HepG2 (cell line): ENCODE measurements at regions not wholly inside any gene's neighbourhood (a gene's known extent, or its start where the extent isn't known, plus 50 kb on each side); places are given as distances from the start of the nearest gene placed in this dataset.

Source experiments
- ATAC-seq: fragments of 200-7000 bp; cut with Tn5 transposase; 3 replicates; pipeline ENCODE4 v1.9.1; 2020; ENCODE audit warnings: mild to moderate bottlenecking, moderate library complexity
- BruUV-seq: library from RNA; stranded (reverse); fragments of 400-500 nt; replicated peaks from 2 replicates; lab custom pipeline; 2021; lab: Mats Ljungman, UMichigan
- CTCF ChIA-PET: fragments of 300-600 bp; formaldehyde crosslinking; extraction: SDS; loops from one replicate; lab custom pipeline; 2021; ENCODE audit warnings: low total read pairs, inconsistent platforms, low intra/inter-chr PET ratio; lab: Yijun Ruan, JAX
- POLR2A ChIA-PET: fragments of 350-600 bp; sonication (Branson Sonifier 250); formaldehyde crosslinking; loops from one replicate; lab custom pipeline; 2020; ENCODE audit warnings: antibody characterized with exemption, inconsistent platforms; lab: Yijun Ruan, JAX
- DNase-seq: peaks from one replicate; pipeline ENCODE4 v3.0.0-alpha.2; 2015; ENCODE audit warnings: low spot score
- FAIRE-seq: peaks from 3 replicates; lab custom pipeline; 2011; peaks lifted over from hg19 to GRCh38; lab: Jason Lieb, UNC
- H2AFZ ChIP-seq: one replicate; pipeline ENCODE4 v1.6.1; 2011; ENCODE audit warnings: low read length, inconsistent platforms
- H3K27ac ChIP-seq: fragments of 300-600 bp; 3 replicates; pipeline ENCODE4 v1.8.0; 2011; ENCODE audit warnings: mixed run types, mild to moderate bottlenecking, mixed read lengths, low read length, inconsistent platforms; ENCODE audit not compliant: insufficient read depth; ENCODE audit errors: extremely low read length
- H3K27me3 ChIP-seq, 2 experiments: fragments of 200-600 bp in 1 of 2; 2 replicates in 1 of 2; 3 replicates in 1 of 2; pipeline versions ENCODE4 v1.6.0 to v1.8.0; 2011; ENCODE audit warnings: low read length in 2 of 2, mild to moderate bottlenecking in 2 of 2, moderate library complexity in 2 of 2, inconsistent platforms in 1 of 2; ENCODE audit not compliant: insufficient read depth in 2 of 2, control insufficient read depth in 1 of 2
- H3K36me3 ChIP-seq, 2 experiments: fragments of 200-600 bp in 1 of 2; replicated peaks in 1 of 2; 2 replicates in 1 of 2; 3 replicates in 1 of 2; pipeline versions ENCODE4 v1.5.1 to v1.8.0; 2011; ENCODE audit warnings: low read length in 2 of 2, inconsistent platforms in 1 of 2; ENCODE audit not compliant: insufficient read depth in 2 of 2, control insufficient read depth in 1 of 2
- H3K4me1 ChIP-seq: 2 replicates; pipeline ENCODE4 v1.5.1; 2012; ENCODE audit warnings: low read length, inconsistent platforms; ENCODE audit not compliant: insufficient read depth
- H3K4me2 ChIP-seq: 2 replicates; pipeline ENCODE4 v1.6.0; 2011; ENCODE audit warnings: low read depth, low read length, inconsistent platforms
- H3K4me3 ChIP-seq, 3 experiments: fragments of 200-600 bp in 1 of 3; sonication (generic), shearing (Covaris generic) in 1 of 3; replicated peaks in 1 of 3; 2 replicates each; pipeline ENCODE4 v1.5.1; 2011 to 2016; ENCODE audit warnings: low read length in 3 of 3, inconsistent platforms in 2 of 3, low read depth in 2 of 3, mild to moderate bottlenecking in 2 of 3, control low read depth in 1 of 3, mixed read lengths in 1 of 3; ENCODE audit not compliant: insufficient read depth in 1 of 3
- H3K79me2 ChIP-seq: one replicate; pipeline ENCODE4 v1.6.1; 2011; ENCODE audit warnings: low read length, inconsistent platforms; ENCODE audit not compliant: insufficient read depth
- H3K9ac ChIP-seq: 2 replicates; pipeline ENCODE4 v1.6.0; 2011; ENCODE audit warnings: mild to moderate bottlenecking, low read depth, low read length, inconsistent platforms; ENCODE audit not compliant: insufficient read depth
- H3K9me3 ChIP-seq: 2 replicates; pipeline ENCODE4 v1.5.1; 2012; ENCODE audit warnings: mild to moderate bottlenecking, low read length
- H4K20me1 ChIP-seq: 2 replicates; pipeline ENCODE4 v1.6.0; 2011; ENCODE audit warnings: inconsistent platforms, mild to moderate bottlenecking, low read length, moderate library complexity; ENCODE audit not compliant: insufficient read depth
- DBP ChIP-seq: sonication (generic); formaldehyde crosslinking; IDR thresholded peaks from 2 replicates; pipeline ENCODE4 v1.4.0; 2020; ENCODE audit warnings: missing genetic modification reagents; ENCODE audit errors: not compliant biosample characterization
- JDP2 ChIP-seq: sonication (generic); formaldehyde crosslinking; IDR thresholded peaks from 2 replicates; pipeline ENCODE4 v1.8.1; 2022; ENCODE audit warnings: missing genetic modification reagents, borderline replicate concordance
- KAT2B ChIP-seq: fragments of 150-350 bp; IDR thresholded peaks from 2 replicates; pipeline ENCODE4 v1.6.1; 2014; ENCODE audit warnings: low read depth, low read length, borderline replicate concordance
- MLLT10 ChIP-seq: sonication (generic); formaldehyde crosslinking; IDR thresholded peaks from 2 replicates; pipeline ENCODE4 v1.4.0; 2020; ENCODE audit warnings: missing genetic modification reagents
- POGK ChIP-seq: sonication (generic); formaldehyde crosslinking; conservative IDR thresholded peaks from 2 replicates; pipeline ENCODE4 v1.8.0; 2022; ENCODE audit warnings: mild to moderate bottlenecking, moderate library complexity, missing genetic modification reagents
- SETDB1 ChIP-seq: sonication (generic); formaldehyde crosslinking; IDR thresholded peaks from 2 replicates; pipeline ENCODE4 v1.5.1; 2020; ENCODE audit warnings: missing genetic modification reagents, mild to moderate bottlenecking, borderline replicate concordance
- ZNF674 ChIP-seq: sonication (generic); formaldehyde crosslinking; IDR thresholded peaks from 2 replicates; pipeline ENCODE4 v1.5.0; 2020; ENCODE audit warnings: low read depth, mild to moderate bottlenecking, missing genetic modification reagents
- ZNF746 ChIP-seq: sonication (generic); formaldehyde crosslinking; IDR thresholded peaks from 2 replicates; pipeline ENCODE4 v1.8.0; 2022; ENCODE audit warnings: mild to moderate bottlenecking, missing genetic modification reagents
- ZNF883 ChIP-seq: sonication (generic); formaldehyde crosslinking; IDR thresholded peaks from 2 replicates; pipeline ENCODE4 v1.5.1; 2020; ENCODE audit warnings: mild to moderate bottlenecking, missing genetic modification reagents; ENCODE audit errors: not compliant biosample characterization
- WGBS: methylation state at CpG from one replicate; pipeline ENCODE4 v1.1.6; 2017; ENCODE audit warnings: low lambda C conversion rate; 5-methylcytosine and 5-hydroxymethylcytosine counted together
- in situ Hi-C: cut with HindIII; loops from 2 replicates; pipeline ENCODE4 v1.10.0; 2017; ENCODE audit warnings: low pct_unique_long_range_greater_than_20kb; ENCODE audit not compliant: extremely low pct_ligation_motif_present
- intact Hi-C: fragments of 100-400 bp; cut with micrococcal nuclease; formaldehyde crosslinking; loops from one replicate; pipeline ENCODE4 v1.10.0; 2022; ENCODE audit not compliant: unreplicated experiment
- TF ChIP-seq, protein P1 (sequence below): sonication (generic); formaldehyde crosslinking; IDR thresholded peaks from 2 replicates; pipeline ENCODE4 v1.8.0; 2022; ENCODE audit warnings: low read depth, missing genetic modification reagents

GRCh38 chr13:23953860-23954512 is 56.7 kb upstream of the C1QTNF9B start:
- no peaks in the 10 kb centered on the region for H4K20me1 ChIP-seq
- H3K9ac ChIP-seq, result no peak overlapping the region
- in situ Hi-C loops (no loop called here), intact Hi-C loops (no loop called here)
- no peak overlapping the region for H2AFZ ChIP-seq
- DNase-seq (no peak), ATAC-seq (no peak), FAIRE-seq (no peak)
- TF ChIP-seq ZNF674 (CRISPR knock-in tag), result no peak
- TF ChIP-seq MLLT10 (CRISPR knock-in tag), result no peak
- TF ChIP-seq ZNF883, result no peak
- no peak for TF ChIP-seq KAT2B
- TF ChIP-seq SETDB1 (CRISPR knock-in tag), result no peak
- TF ChIP-seq ZNF746 (CRISPR knock-in tag), result no peak
- no peak for TF ChIP-seq DBP (CRISPR knock-in tag)
- no peak for TF ChIP-seq POGK (CRISPR knock-in tag)
- TF ChIP-seq, protein P1, sequence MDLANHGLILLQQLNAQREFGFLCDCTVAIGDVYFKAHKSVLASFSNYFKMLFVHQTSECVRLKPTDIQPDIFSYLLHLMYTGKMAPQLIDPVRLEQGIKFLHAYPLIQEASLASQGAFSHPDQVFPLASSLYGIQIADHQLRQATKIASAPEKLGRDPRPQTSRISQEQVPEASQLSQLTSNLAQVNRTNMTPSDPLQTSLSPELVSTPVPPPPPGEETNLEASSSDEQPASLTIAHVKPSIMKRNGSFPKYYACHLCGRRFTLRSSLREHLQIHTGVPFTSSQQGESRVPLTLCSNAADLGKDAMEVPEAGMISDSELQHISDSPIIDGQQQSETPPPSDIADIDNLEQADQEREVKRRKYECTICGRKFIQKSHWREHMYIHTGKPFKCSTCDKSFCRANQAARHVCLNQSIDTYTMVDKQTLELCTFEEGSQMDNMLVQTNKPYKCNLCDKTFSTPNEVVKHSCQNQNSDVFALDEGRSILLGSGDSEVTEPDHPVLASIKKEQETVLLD (CRISPR knock-in tag), result no peak
- TF ChIP-seq JDP2 (CRISPR knock-in tag), result no peak
- ChIA-PET POLR2A (no interaction called here), CTCF (no interaction called here)
- H3K9me3 ChIP-seq, result no peaks in the 10 kb centered on the region
- H3K79me2 ChIP-seq, result no peaks in the 10 kb centered on the region
- H3K4me1 ChIP-seq, result no peaks in the 10 kb centered on the region
- H3K36me3 ChIP-seq, result no peaks in the 10 kb centered on the region
- peaks cover 2 to 9% of the 10 kb centered on the region in 2 experiments; a peak in 1 of 5 replicates for H3K27me3 ChIP-seq
- BruUV-seq, result no TSS peak
- no peak overlapping the region for H3K4me2 ChIP-seq
- no peak overlapping the region for H3K4me3 ChIP-seq
- H3K27ac ChIP-seq, result no peak overlapping the region
- 71% methylated on average over 15 of the region's 20 CpGs for WGBS
